Fibroblast of peridontal ligament (primary cell): ENCODE measurements at regions not wholly inside any gene's neighbourhood (a gene's known extent, or its start where the extent isn't known, plus 50 kb on each side); places are given as distances from the start of the nearest gene placed in this dataset.

Experiments used
- DNase-seq: peaks from one replicate; pipeline ENCODE4 v3.0.0-alpha.2; 2010; ENCODE audit errors: extremely low read depth

DNA sequence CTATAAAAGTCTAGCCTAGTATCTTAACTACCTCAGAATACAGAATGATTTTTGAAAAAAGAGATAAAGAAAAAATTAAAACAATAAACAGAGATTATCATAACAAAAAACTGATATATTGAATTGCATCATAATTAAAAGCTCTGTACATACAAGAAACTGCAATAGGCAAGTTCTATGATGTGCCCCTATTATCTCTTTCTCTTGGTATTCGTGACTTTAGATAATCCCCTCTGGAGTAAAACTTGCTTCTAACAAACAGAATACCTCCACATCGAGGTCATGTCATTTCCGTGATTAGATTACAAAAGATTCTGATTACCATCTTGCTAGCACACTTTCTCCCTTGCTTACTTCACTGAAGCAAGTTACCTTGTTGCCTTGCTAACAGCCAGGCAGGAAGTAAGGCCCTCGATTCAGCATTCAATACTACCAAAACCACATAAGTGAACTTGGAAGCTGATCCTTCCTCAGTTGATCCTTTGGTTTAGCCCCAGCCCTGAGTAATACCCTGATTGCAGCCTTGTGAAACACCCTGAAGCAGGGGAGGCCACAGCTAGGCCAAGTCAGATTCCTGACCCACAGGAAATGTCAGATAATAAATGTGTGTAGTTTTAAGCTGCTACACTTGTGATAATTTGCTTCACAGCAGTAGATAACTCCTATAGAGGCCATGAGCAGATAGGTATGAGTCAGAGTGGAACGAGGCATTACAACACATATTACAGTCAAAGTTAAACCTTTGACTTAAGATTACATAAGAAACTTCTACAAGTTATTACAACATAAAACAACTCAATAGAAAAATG lies 53.7 kb upstream of the TMX4 start:
- DNase-seq: peak; percentile 80

DNA sequence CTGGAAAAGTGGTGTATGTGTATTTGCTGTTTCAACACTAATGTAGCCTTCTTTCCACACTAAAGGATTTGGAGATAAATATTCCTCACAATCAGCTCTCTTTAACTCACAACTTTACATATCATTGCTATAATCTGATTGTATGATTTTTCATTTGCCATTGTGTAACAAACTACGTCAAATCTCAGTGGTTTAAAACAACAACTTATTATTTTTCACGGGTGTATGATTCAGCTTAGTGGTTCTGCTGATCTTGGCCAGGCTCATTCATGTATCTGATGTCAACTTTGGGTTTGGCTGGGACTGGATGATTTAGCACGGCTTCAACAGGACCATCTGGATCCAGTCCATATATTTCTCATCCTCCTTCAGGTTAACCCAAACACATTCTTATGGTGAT lies 55.4 kb upstream of the TMX4 start:
- DNase-seq: peak; percentile 43

DNA sequence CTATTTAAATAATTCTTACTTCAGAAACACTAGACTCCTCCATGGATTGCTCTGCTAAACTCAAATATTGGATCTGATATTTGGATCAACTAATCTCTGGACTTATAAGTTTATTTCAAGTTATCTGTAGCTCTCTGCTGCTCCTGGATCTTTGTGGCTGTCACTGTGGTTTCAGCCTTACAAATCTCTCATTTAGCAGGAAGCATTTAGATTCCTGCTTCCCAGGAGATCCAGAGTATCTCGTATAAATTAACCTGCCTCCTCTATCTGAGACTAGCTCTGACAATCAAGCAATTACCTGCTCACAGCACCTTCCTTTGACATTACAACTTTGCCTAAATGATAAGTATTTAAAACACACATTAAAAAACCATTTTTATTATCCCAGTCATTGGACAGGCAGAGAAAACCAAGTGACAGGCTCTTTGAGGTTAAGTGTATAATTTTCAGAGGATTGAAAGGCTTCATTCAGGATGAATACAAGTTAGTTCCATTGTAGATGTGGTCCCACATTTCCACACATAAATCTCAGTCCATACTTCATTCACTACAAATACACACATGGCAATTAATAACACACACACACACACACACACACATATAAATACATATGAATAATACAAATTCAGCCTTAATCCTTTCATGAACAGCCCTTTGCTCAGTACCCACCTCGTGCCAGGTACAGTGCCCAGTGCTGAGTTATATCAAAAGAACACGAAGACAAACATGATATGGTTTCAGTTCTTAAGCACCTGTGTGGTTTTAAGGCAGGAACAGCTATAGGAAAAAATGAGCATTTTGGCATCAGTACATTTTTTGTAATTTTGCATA lies 55.5 kb upstream of the PLCB1 start:
- no peak for DNase-seq

DNA sequence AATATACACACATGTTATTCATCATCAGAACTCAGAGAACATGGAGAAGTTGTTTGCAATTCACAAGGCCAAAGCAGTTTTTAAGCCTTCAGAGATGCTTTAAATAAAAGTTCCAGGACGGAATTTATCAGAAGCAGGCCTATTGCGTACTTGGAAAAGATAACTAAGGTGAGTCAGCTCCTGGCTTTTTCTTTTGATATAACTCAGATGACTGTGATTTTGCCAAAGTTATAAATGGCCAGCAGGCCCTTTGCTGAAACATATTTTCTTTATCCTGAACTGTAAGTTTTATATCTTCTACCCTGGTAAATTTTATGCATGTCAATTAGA lies 55.0 kb upstream of the PLCB1 start:
- peak; percentile 24 for DNase-seq

DNA sequence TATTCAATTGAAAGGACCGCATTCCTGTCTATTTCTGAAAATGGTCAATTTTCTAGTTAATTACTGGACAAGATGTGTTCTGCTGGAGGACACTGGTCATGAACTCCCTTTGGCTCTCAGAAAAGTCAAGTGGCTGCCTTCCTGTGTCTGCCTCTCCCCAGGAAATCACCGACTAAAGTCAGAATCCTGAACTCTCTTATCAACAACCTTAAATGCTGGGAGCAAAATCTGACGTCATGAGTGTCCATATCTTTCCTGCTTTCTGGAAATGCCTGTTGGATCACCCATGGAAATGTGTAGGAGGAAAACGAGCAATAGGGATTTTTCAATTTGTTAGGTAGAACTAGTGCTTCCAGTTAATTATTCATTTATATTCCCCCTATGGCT lies 53.5 kb upstream of the PLCB1 start:
- DNase-seq: no peak

DNA sequence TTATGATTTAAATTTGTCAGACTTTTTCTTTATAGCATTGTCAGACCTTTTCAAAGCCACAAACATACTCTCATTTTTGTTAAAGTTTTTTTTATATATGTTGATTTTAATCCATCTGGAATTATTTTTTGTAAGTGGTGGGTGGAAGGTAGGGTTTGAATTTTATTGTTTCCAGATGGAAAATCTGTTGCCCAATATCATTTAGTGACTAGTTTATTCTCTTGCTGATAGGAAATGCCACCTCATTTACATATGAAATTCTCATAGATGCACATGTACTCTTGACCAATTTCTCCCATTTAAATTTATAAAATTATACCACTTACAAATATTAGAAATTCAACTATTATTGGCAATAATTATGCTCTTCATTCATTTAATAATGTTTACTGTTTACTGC lies 52.1 kb upstream of the PLCB1 start:
- DNase-seq: no peak

DNA sequence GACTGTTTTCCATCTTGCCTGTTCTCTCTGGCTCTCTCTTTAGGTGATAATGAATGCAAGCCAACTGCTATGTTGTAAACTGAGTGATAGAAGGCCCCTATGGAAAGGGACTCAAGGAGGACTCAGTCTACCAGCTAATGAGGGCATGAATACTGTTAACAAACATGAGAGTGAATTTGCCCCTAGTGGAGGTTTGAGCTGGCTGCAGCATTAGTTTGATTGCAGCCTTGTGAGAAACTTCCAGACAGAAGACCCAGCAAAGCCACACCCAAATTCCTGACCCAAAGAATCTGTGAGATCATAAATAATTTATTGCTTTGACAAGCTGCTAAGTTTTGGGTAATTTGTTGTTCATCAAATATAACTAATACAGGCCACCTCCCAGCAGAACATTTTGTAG lies 50.0 kb upstream of the PLCB1 start:
- DNase-seq: no peak
